ENCODE measurements at regions not wholly inside any gene's neighbourhood (a gene's known extent, or its start where the extent isn't known, plus 50 kb on each side); places are given as distances from the start of the nearest gene placed in this dataset.
"Not testable (repeated sequence)": the region's sequence is repeated elsewhere in the genome, so short reads cannot be mapped to it uniquely, and the experiment has no call there.

DNA sequence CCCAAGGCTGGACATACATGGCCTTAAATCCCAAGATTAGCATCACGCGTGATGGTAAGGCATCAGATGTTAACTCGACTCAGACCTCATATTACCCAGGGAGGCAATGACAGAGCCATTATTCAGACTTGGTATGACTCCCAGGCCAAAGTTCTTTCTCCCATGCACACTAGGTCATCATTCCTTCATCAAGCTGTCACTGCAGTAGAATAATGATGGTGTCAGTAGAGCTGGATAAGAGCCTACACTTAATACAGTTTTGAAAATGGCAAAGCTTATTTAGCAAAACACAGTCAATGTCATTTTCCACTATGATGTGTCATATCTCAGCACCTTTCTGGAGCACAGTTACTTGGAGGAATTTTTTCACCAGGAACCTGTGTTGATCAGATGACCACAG, 663.3 kb downstream of the SUCLG1 start:
- TF ChIP-seq, protein P1, sequence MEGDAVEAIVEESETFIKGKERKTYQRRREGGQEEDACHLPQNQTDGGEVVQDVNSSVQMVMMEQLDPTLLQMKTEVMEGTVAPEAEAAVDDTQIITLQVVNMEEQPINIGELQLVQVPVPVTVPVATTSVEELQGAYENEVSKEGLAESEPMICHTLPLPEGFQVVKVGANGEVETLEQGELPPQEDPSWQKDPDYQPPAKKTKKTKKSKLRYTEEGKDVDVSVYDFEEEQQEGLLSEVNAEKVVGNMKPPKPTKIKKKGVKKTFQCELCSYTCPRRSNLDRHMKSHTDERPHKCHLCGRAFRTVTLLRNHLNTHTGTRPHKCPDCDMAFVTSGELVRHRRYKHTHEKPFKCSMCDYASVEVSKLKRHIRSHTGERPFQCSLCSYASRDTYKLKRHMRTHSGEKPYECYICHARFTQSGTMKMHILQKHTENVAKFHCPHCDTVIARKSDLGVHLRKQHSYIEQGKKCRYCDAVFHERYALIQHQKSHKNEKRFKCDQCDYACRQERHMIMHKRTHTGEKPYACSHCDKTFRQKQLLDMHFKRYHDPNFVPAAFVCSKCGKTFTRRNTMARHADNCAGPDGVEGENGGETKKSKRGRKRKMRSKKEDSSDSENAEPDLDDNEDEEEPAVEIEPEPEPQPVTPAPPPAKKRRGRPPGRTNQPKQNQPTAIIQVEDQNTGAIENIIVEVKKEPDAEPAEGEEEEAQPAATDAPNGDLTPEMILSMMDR (IDR thresholded peaks at IDR 0.05) = no peak
- Histone ChIP-seq H3K4me3 (no peak overlapping the region), H3K27ac (no peak overlapping the region)
- DNase-seq (ENCODE audit: low spot score) = no peak

DNA sequence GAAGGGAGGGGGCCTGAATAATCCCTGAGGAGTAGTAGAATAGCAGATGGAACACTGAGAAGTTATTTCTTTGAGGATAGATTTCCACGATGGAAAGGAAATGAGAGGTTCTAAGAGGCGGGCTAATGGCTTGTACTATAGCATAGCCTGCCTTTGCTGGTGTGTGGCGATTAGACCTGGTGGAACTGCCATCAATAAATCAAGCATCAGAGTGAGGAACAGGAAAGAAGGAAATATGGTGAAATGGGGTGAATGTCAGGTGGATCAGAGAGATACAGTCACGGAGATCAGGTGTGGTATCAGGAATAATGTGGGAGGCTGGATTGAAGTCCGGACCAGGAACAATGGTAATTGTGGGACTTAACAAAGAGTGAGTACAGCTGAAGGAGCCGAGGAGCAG, 668.6 kb downstream of the SUCLG1 start:
- H3K4me3 ChIP-seq; H3K27ac ChIP-seq; DNase-seq (ENCODE audit: low spot score): not testable (repeated sequence)

DNA sequence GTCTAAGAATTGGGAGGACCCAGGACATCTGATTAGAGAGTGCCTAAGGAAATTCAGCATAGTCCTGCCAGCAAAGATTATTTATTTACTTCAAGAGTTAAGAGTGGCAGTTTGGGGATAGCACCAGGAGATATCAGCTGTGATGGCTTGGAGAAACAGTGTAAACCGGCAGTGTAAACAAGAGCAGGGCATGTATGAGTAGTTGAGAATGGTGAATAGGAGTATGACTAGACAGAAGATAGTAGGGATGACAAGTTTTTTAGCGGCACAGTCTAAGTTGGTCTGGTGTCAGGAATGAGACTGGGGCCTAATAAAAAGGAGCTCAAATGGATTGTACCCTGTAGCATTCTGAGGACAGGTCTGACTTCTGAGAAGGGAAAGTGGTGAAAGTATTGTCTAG, 669.4 kb downstream of the SUCLG1 start:
- H3K27ac ChIP-seq; DNase-seq (ENCODE audit: low spot score); H3K4me3 ChIP-seq: not testable (repeated sequence)

DNA sequence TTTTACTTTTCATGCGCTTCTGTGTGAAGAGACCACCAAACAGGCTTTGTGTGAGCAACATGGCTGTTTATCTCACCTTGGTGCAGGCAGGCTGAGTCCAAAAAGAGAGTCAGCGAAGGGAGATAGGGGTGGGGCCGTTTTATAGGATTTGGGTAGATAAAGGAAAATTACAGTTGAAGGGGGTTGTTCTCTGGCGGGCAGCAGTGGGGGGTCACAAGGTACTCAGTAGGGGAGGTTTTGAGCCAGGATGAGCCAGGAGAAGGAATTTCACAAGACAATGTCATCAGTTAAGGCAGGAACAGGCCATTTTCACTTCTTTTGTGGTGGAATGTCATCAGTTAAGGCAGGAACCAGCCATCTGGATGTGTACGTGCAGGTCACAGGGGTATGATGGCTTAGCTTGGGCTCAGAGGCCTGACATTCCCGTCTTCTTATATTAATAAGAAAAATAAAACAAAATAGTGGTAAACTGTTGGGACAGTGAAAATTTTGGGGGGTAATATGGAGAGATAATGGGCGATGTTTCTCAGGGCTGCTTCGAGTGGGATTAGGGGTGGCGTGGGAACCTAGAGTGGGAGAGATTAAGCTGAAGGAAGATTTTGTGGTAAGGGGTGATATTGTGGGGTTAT, 670.0 kb downstream of the SUCLG1 start:
- H3K4me3 ChIP-seq; DNase-seq (ENCODE audit: low spot score); H3K27ac ChIP-seq: not testable (repeated sequence)

DNA sequence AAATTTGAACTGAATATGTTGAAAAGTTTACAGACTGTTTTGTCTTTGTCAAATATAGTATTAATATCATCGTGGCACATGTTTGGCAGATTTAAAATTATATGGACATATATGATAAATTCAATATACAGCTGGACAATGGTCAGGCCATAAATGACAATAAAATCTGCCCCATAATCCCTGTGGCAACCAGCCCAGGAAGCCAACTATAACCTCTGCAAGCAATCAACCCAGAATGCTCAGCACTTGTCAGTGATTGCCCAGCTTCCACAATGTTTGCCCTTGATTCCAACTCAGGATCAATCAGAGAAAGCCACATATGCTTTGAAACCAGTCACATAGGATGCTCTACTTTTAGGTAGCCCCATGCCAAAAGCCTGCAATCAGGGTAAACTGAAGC, 671.9 kb downstream of the SUCLG1 start:
- TF ChIP-seq, protein P1 (IDR thresholded peaks at IDR 0.05) = no peak
- H3K27ac ChIP-seq = no peak overlapping the region
- no peak overlapping the region for H3K4me3 ChIP-seq
- no peak for DNase-seq (ENCODE audit: low spot score)

DNA sequence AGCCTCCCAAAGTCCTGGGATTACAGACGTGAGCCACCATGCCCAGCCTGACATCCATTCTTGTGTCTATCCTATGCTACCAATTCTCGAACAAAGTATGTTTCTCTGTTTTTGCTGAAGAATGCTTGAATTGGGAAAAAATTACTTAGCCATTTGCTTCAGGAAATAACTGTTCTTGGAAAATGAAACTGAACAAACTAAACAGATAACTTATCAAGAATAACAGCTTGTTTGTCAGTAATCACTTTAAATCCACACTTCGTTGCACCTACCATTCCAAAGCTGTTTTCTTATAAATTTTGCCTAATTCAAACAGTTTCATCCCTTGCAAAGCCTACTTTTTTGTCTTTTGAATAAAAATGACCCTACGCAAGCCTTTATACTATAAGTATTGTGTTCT, 672.9 kb downstream of the SUCLG1 start:
- H3K27ac ChIP-seq = no peak overlapping the region
- TF ChIP-seq, protein P1 (IDR thresholded peaks at IDR 0.05) = no peak
- no peak for DNase-seq (ENCODE audit: low spot score)
- H3K4me3 ChIP-seq = no peak overlapping the region

DNA sequence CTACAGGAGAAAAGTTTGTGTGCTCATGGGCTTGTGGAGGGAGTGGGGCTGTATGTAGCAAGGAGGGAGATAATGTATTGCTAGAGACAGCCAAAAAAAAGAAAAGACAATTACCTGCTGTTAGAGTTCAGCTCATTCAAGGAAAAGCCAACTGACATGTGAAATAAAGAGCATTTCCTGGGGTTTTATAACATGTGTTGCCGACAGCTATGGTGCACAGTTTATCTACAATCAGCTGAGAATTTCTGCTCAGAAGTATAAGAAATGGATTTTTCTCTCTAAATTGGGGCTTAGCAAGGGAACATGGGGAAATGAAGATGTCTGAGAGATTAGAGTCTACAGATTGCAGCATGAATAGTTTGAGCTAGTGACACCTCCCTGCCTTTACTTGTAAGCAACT, 674.1 kb downstream of the SUCLG1 start:
- DNase-seq (ENCODE audit: low spot score) = no peak
- TF ChIP-seq, protein P1 (IDR thresholded peaks at IDR 0.05) = no peak
- H3K4me3 ChIP-seq = no peak overlapping the region
- no peak overlapping the region for H3K27ac ChIP-seq

DNA sequence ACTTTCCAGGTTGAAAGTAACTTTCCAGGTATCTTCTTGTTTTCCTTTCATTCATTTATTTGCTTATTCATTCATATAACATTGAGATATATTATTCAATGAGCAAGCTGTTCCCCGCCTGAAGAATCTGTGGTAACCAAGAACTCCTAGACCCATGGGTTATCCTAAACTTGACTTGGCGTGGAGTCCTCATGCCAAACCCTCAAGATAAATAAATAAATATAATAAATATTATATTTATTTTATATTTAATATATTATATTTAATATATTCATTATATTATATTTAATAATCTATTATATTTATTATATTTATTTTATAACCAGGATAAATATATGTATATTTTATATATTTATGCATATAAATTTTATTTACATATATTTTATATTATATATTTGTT, 674.8 kb downstream of the SUCLG1 start:
- TF ChIP-seq, protein P1 (IDR thresholded peaks at IDR 0.05) = no peak
- no peak for DNase-seq (ENCODE audit: low spot score)
- H3K27ac ChIP-seq = no peak overlapping the region
- no peak overlapping the region for H3K4me3 ChIP-seq

DNA sequence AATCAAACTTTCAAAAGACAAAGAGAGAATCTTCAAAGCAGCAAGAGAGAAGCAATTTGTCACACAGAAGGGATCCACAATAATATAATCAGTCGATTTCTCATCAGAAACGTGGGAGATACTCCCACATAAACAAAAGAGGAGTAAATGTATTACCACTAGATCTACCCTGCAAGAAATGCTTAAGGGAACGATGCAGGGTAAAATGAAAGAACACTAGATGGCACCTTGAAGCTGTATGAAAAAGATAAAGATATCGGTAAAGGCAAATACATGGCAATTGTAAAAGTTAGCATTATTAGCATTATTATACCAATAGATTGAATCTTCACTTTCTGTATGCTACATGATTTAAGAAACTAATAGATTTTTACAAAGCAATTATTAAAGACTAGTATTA, 677.0 kb downstream of the SUCLG1 start:
- TF ChIP-seq, protein P1 (IDR thresholded peaks at IDR 0.05) = no peak

More for the DNA sequence above, 677.0 kb downstream of the SUCLG1 start:
- Histone ChIP-seq H3K27ac (no peak overlapping the region), H3K4me3 (no peak overlapping the region)
- DNase-seq (ENCODE audit: low spot score) = no peak

Data from coronary artery (tissue), 2 donors.